ENCODE measurements at regions not wholly inside any gene's neighbourhood (a gene's known extent, or its start where the extent isn't known, plus 50 kb on each side); places are given as distances from the start of the nearest gene placed in this dataset.

- DNase-seq (ENCODE audit: low read depth, low spot score): no peak
- Histone ChIP-seq H2AFZ (ENCODE audit: control insufficient read depth, low read depth, low read length) (no peak overlapping the region), H3K9ac (ENCODE audit: control insufficient read depth, insufficient read depth, low read length) (no peak overlapping the region), H3K79me2 (ENCODE audit: control insufficient read depth, insufficient read depth, low read length) (peaks cover 4% of the 10 kb centered on the region), H3K9me3 (replicated peaks; ENCODE audit: control insufficient read depth, insufficient read depth, low read length) (no peaks in the 10 kb centered on the region), H3K36me3 (ENCODE audit: control insufficient read depth in 2 of 2, insufficient read depth in 2 of 2, low read length in 1 of 2) (no peaks in the 10 kb centered on the region), H3K4me3 (no peak overlapping the region), H3K4me1 (ENCODE audit: control insufficient read depth, insufficient read depth, low read length) (peaks cover 39% of the 10 kb centered on the region), H4K20me1 (ENCODE audit: control insufficient read depth, insufficient read depth) (no peaks in the 10 kb centered on the region), H3K4me2 (ENCODE audit: control insufficient read depth, insufficient read depth) (no peak overlapping the region), H3K27ac (ENCODE audit: control insufficient read depth, insufficient read depth) (no peak overlapping the region), H3K27me3 (replicated peaks in 1 of 2; ENCODE audit: control insufficient read depth in 2 of 2, insufficient read depth in 2 of 2, low read length in 1 of 2) (no peaks in the 10 kb centered on the region)
- BruUV-seq (replicated peaks): no TSS peak
- ChIA-PET CTCF (interaction anchor here (1.3 to 1.4 kb wide), 2 partner anchors 338 to 537 kb away, joined by 3 to 5 read pairs; no protein-coding TSS in a partner anchor), SMC1A (ENCODE audit: uncharacterized antibody, unreplicated experiment) (interaction anchor here (0.8 to 5.4 kb wide), 11 partner anchors 7 to 537 kb away, joined by 3 to 72 read pairs (median 4); no protein-coding TSS in a partner anchor), POLR2A (no interaction called here), RAD21 (ENCODE audit: unreplicated experiment) (interaction anchor here (1.0 to 1.4 kb wide), 2 partner anchors 13 to 188 kb away, joined by 4 read pairs; no protein-coding TSS in a partner anchor)
- no peak for ATAC-seq
- FAIRE-seq: no peak
- TF ChIP-seq PAX5 (IDR thresholded peaks at IDR 0.05; ENCODE audit: borderline replicate concordance, low read depth, low read length) (no peak), RAD51 (IDR thresholded peaks at IDR 0.05) (no peak), MEF2A (IDR thresholded peaks at IDR 0.05; ENCODE audit: insufficient read depth, low read depth, low read length) (no peak), RCOR1 (conservative IDR thresholded peaks at IDR 0.05; ENCODE audit: low read depth, low read length) (no peak), SIX5 (IDR thresholded peaks at IDR 0.05; ENCODE audit: low read depth, low read length, severe bottlenecking) (no peak), ASH2L (IDR thresholded peaks at IDR 0.05; ENCODE audit: borderline replicate concordance, low read depth) (no peak), RELB (IDR thresholded peaks at IDR 0.05; ENCODE audit: low read depth) (no peak), MYC (IDR thresholded peaks at IDR 0.05; ENCODE audit: insufficient read depth, insufficient read length, insufficient replicate concordance, low read length, severe bottlenecking) (no peak)
- TF ChIP-seq, protein P1, sequence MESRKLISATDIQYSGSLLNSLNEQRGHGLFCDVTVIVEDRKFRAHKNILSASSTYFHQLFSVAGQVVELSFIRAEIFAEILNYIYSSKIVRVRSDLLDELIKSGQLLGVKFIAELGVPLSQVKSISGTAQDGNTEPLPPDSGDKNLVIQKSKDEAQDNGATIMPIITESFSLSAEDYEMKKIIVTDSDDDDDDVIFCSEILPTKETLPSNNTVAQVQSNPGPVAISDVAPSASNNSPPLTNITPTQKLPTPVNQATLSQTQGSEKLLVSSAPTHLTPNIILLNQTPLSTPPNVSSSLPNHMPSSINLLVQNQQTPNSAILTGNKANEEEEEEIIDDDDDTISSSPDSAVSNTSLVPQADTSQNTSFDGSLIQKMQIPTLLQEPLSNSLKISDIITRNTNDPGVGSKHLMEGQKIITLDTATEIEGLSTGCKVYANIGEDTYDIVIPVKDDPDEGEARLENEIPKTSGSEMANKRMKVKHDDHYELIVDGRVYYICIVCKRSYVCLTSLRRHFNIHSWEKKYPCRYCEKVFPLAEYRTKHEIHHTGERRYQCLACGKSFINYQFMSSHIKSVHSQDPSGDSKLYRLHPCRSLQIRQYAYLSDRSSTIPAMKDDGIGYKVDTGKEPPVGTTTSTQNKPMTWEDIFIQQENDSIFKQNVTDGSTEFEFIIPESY (IDR thresholded peaks at IDR 0.05): no peak
- TF ChIP-seq, protein P2, sequence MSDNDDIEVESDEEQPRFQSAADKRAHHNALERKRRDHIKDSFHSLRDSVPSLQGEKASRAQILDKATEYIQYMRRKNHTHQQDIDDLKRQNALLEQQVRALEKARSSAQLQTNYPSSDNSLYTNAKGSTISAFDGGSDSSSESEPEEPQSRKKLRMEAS (IDR thresholded peaks at IDR 0.05; ENCODE audit: low read depth, low read length): no peak
- TF ChIP-seq, protein P3, sequence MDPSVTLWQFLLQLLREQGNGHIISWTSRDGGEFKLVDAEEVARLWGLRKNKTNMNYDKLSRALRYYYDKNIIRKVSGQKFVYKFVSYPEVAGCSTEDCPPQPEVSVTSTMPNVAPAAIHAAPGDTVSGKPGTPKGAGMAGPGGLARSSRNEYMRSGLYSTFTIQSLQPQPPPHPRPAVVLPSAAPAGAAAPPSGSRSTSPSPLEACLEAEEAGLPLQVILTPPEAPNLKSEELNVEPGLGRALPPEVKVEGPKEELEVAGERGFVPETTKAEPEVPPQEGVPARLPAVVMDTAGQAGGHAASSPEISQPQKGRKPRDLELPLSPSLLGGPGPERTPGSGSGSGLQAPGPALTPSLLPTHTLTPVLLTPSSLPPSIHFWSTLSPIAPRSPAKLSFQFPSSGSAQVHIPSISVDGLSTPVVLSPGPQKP (IDR thresholded peaks at IDR 0.05; ENCODE audit: low read depth, low read length): no peak
- in situ Hi-C loops (cut with MboI) (loop anchor here (5.0 to 25.0 kb wide), 2 partner anchors 168 to 333 kb away; no protein-coding TSS in a partner anchor), intact Hi-C loops (cut with micrococcal nuclease; ENCODE audit: unreplicated experiment) (loop anchor here (5.0 kb wide), 1 partner anchor 318 kb away; no protein-coding TSS in a partner anchor)
- 78% methylated on average over 11 of the region's 11 CpGs for WGBS (ENCODE audit: insufficient coverage, insufficient replicate concordance, low lambda C conversion rate, missing lambda C conversion rate)
Measured at GRCh38 chr11:128294001-128294670, 293.2 kb downstream of the ETS1 start.

Data from GM12878 (cell line).